ENCODE measurements at regions not wholly inside any gene's neighbourhood (a gene's known extent, or its start where the extent isn't known, plus 50 kb on each side); places are given as distances from the start of the nearest gene placed in this dataset.
"Not testable (repeated sequence)": the region's sequence is repeated elsewhere in the genome, so short reads cannot be mapped to it uniquely, and the experiment has no call there.

GRCh38 chr10:120051671-120052070 is 159.1 kb downstream of the SEC23IP start:
- TF ChIP-seq EZH2 (IDR thresholded peaks at IDR 0.05; ENCODE audit: borderline replicate concordance, low read depth, low read length, poor library complexity, severe bottlenecking) (no peak), CTCF (conservative IDR thresholded peaks at IDR 0.05; ENCODE audit: low read depth, low read length) (no peak)
- ChIA-PET CTCF (no interaction called here), POLR2A (ENCODE audit: low non-redundant PET) (no interaction called here)
- peaks cover 20% of the 10 kb centered on the region for H3K27me3 ChIP-seq (replicated peaks; ENCODE audit: insufficient read depth, low read depth, low read length, poor library complexity)
- H3K4me3 ChIP-seq (ENCODE audit: low read depth, low read length, poor library complexity, severe bottlenecking) = no peak overlapping the region
- no peaks in the 10 kb centered on the region for H3K36me3 ChIP-seq (ENCODE audit: insufficient read depth, low read length, poor library complexity, severe bottlenecking)
- H3K9me3 ChIP-seq (ENCODE audit: low read depth, low read length, poor library complexity, severe bottlenecking) = no peaks in the 10 kb centered on the region
- no TSS peak for BruUV-seq (replicated peaks)
- intact Hi-C loops (cut with micrococcal nuclease; ENCODE audit: unreplicated experiment) = no loop called here
- no peak for DNase-seq (ENCODE audit: low spot score)
- no peaks in the 10 kb centered on the region for H3K4me1 ChIP-seq (ENCODE audit: insufficient read depth, low read length, poor library complexity, severe bottlenecking)
- H3K27ac ChIP-seq (ENCODE audit: low read depth, low read length, poor library complexity, severe bottlenecking) = no peak overlapping the region

GRCh38 chr10:120052964-120053702 is 160.6 kb downstream of the SEC23IP start:
- H3K4me3 ChIP-seq (ENCODE audit: low read depth, low read length, poor library complexity, severe bottlenecking) = no peak overlapping the region
- no peak for DNase-seq (ENCODE audit: low spot score)
- no TSS peak for BruUV-seq (replicated peaks)
- ChIA-PET CTCF (no interaction called here), POLR2A (ENCODE audit: low non-redundant PET) (interaction anchor here (0.5 kb wide), 1 partner anchor 47 kb away, joined by 3 read pairs; no protein-coding TSS in a partner anchor)
- peaks cover 25% of the 10 kb centered on the region for H3K27me3 ChIP-seq (replicated peaks; ENCODE audit: insufficient read depth, low read depth, low read length, poor library complexity)
- no peak overlapping the region for H3K27ac ChIP-seq (ENCODE audit: low read depth, low read length, poor library complexity, severe bottlenecking)
- intact Hi-C loops (cut with micrococcal nuclease; ENCODE audit: unreplicated experiment) = no loop called here
- no peaks in the 10 kb centered on the region for H3K9me3 ChIP-seq (ENCODE audit: low read depth, low read length, poor library complexity, severe bottlenecking)
- no peaks in the 10 kb centered on the region for H3K4me1 ChIP-seq (ENCODE audit: insufficient read depth, low read length, poor library complexity, severe bottlenecking)
- TF ChIP-seq CTCF (conservative IDR thresholded peaks at IDR 0.05; ENCODE audit: low read depth, low read length) (no peak), EZH2 (IDR thresholded peaks at IDR 0.05; ENCODE audit: borderline replicate concordance, low read depth, low read length, poor library complexity, severe bottlenecking) (no peak)
- H3K36me3 ChIP-seq (ENCODE audit: insufficient read depth, low read length, poor library complexity, severe bottlenecking) = no peaks in the 10 kb centered on the region

GRCh38 chr10:120059790-120060189 is 167.3 kb downstream of the SEC23IP start:
- POLR2A ChIA-PET (ENCODE audit: low non-redundant PET); CTCF ChIA-PET; H3K4me3 ChIP-seq (ENCODE audit: low read depth, low read length, poor library complexity, severe bottlenecking); H3K4me1 ChIP-seq (ENCODE audit: insufficient read depth, low read length, poor library complexity, severe bottlenecking); H3K9me3 ChIP-seq (ENCODE audit: low read depth, low read length, poor library complexity, severe bottlenecking); H3K36me3 ChIP-seq (ENCODE audit: insufficient read depth, low read length, poor library complexity, severe bottlenecking); BruUV-seq (replicated peaks); H3K27ac ChIP-seq (ENCODE audit: low read depth, low read length, poor library complexity, severe bottlenecking); intact Hi-C loops (cut with micrococcal nuclease; ENCODE audit: unreplicated experiment); DNase-seq (ENCODE audit: low spot score): not testable (repeated sequence)
- peaks cover 57% of the 10 kb centered on the region for H3K27me3 ChIP-seq (replicated peaks; ENCODE audit: insufficient read depth, low read depth, low read length, poor library complexity)

GRCh38 chr10:120067427-120067826 is 174.9 kb downstream of the SEC23IP start:
- Histone ChIP-seq H3K36me3 (ENCODE audit: insufficient read depth, low read length, poor library complexity, severe bottlenecking) (no peaks in the 10 kb centered on the region), H3K9me3 (ENCODE audit: low read depth, low read length, poor library complexity, severe bottlenecking) (no peaks in the 10 kb centered on the region), H3K4me3 (ENCODE audit: low read depth, low read length, poor library complexity, severe bottlenecking) (no peak overlapping the region), H3K4me1 (ENCODE audit: insufficient read depth, low read length, poor library complexity, severe bottlenecking) (no peaks in the 10 kb centered on the region), H3K27me3 (replicated peaks; ENCODE audit: insufficient read depth, low read depth, low read length, poor library complexity) (peaks cover 23% of the 10 kb centered on the region), H3K27ac (ENCODE audit: low read depth, low read length, poor library complexity, severe bottlenecking) (no peak overlapping the region)
- intact Hi-C loops (cut with micrococcal nuclease; ENCODE audit: unreplicated experiment) = no loop called here
- ChIA-PET POLR2A (ENCODE audit: low non-redundant PET) (no interaction called here), CTCF (no interaction called here)
- no peak for DNase-seq (ENCODE audit: low spot score)
- no TSS peak for BruUV-seq (replicated peaks)
- TF ChIP-seq CTCF (conservative IDR thresholded peaks at IDR 0.05; ENCODE audit: low read depth, low read length) (no peak), EZH2 (IDR thresholded peaks at IDR 0.05; ENCODE audit: borderline replicate concordance, low read depth, low read length, poor library complexity, severe bottlenecking) (no peak)
